ENCODE measurements at regions not wholly inside any gene's neighbourhood (a gene's known extent, or its start where the extent isn't known, plus 50 kb on each side); places are given as distances from the start of the nearest gene placed in this dataset.

GRCh38 chr14:104461676-104462449 is 117.7 kb upstream of the C14orf180 start:
- Histone ChIP-seq H3K4me1 (peaks cover 5 to 8% of the 10 kb centered on the region in 2 donors), H3K27ac (no peak overlapping the region), H3K9me3 (no peaks in the 10 kb centered on the region), H3K27me3 (no peaks in the 10 kb centered on the region), H3K4me3 (replicated peaks in 1 of 3) (no peak overlapping the region), H3K36me3 (no peaks in the 10 kb centered on the region)
- 4 to 9% methylated on average over 11 to 21 of the region's 66 CpGs for WGBS, 2 donors
- no peak for DNase-seq
- intact Hi-C loops (cut with DNase I): no loop called here
- TF ChIP-seq CTCF (IDR thresholded peaks at IDR 0.05) (no peak), POLR2A (IDR thresholded peaks at IDR 0.05) (no peak)

GRCh38 chr14:104462651-104463630 is 116.6 kb upstream of the C14orf180 start:
- Histone ChIP-seq H3K4me3 (replicated peaks in 1 of 3) (no peak overlapping the region), H3K9me3 (no peaks in the 10 kb centered on the region), H3K4me1 (peaks cover 5 to 8% of the 10 kb centered on the region in 2 donors), H3K27ac (no peak overlapping the region), H3K27me3 (no peaks in the 10 kb centered on the region), H3K36me3 (no peaks in the 10 kb centered on the region)
- intact Hi-C loops (cut with DNase I): no loop called here
- 83 to 88% methylated on average over 16 of the region's 16 CpGs for WGBS, 2 donors
- DNase-seq: no peak
- no peak for TF ChIP-seq POLR2A (IDR thresholded peaks at IDR 0.05)
- no peak for TF ChIP-seq CTCF (IDR thresholded peaks at IDR 0.05)

- intact Hi-C loops (cut with DNase I): no loop called here
- 74 to 93% methylated on average over 5 to 6 of the region's 6 CpGs for WGBS, 2 donors
- DNase-seq: no peak
Measured at GRCh38 chr14:104464907-104465306, 114.7 kb upstream of the C14orf180 start.

GRCh38 chr14:104465482-104466390 is 113.8 kb upstream of the C14orf180 start:
- Histone ChIP-seq H3K27me3 (no peaks in the 10 kb centered on the region), H3K9me3 (no peaks in the 10 kb centered on the region), H3K36me3 (no peaks in the 10 kb centered on the region), H3K27ac (no peak overlapping the region), H3K4me1 (peaks cover 5 to 8% of the 10 kb centered on the region in 2 donors), H3K4me3 (replicated peaks in 1 of 3) (no peak overlapping the region)
- 76 to 85% methylated on average over 8 of the region's 8 CpGs for WGBS, 2 donors
- TF ChIP-seq CTCF (IDR thresholded peaks at IDR 0.05): no peak
- no peak for TF ChIP-seq POLR2A (IDR thresholded peaks at IDR 0.05)
- intact Hi-C loops (cut with DNase I): no loop called here
- DNase-seq: no peak

More at GRCh38 chr14:104464907-104465306, 114.7 kb upstream of the C14orf180 start:
- Histone ChIP-seq H3K4me1 (peaks cover 5 to 8% of the 10 kb centered on the region in 2 donors), H3K36me3 (no peaks in the 10 kb centered on the region), H3K27ac (no peak overlapping the region), H3K9me3 (no peaks in the 10 kb centered on the region), H3K27me3 (no peaks in the 10 kb centered on the region), H3K4me3 (replicated peaks in 1 of 3) (no peak overlapping the region)
- TF ChIP-seq CTCF (IDR thresholded peaks at IDR 0.05) (no peak), POLR2A (IDR thresholded peaks at IDR 0.05) (no peak)
